Motor neuron (in vitro differentiated cells): ENCODE measurements at regions not wholly inside any gene's neighbourhood (a gene's known extent, or its start where the extent isn't known, plus 50 kb on each side); places are given as distances from the start of the nearest gene placed in this dataset.
A peak's percentile ranks its signal among the peaks of the same experiment; 100 is the strongest.

Experiments used
- ATAC-seq, 8 experiments: fragments of 200-7000 bp; cut with Tn5 transposase; replicated peaks in 6 of 8; 2 replicates each; pipeline ENCODE4 v1.8.0; 2021; ENCODE audit warnings: mild to moderate bottlenecking in 8 of 8, moderate library complexity in 8 of 8
- H3K27ac ChIP-seq, 2 donors: fragments of 250-450 bp; sonication (Bioruptor Pico); 2 replicates each; pipeline ENCODE4 v1.9.0; 2021; ENCODE audit warnings: antibody characterized with exemption in 2 of 2, mild to moderate bottlenecking in 2 of 2, moderate library complexity in 1 of 2
- H3K4me1 ChIP-seq, 2 donors: fragments of 250-450 bp; sonication (Bioruptor Pico); replicated peaks in 1 of 2; 2 replicates each; pipeline ENCODE4 v1.6.1; 2021; ENCODE audit warnings: antibody characterized with exemption in 2 of 2, mild to moderate bottlenecking in 2 of 2, moderate library complexity in 1 of 2
- H3K4me3 ChIP-seq, 5 donors: fragments of 250-450 bp; sonication (Bioruptor Pico); 2 replicates each; pipeline ENCODE4 v1.9.0; 2021; ENCODE audit warnings: antibody characterized with exemption in 5 of 5, mild to moderate bottlenecking in 5 of 5, moderate library complexity in 4 of 5
- WGBS, 10 experiments: fragments of 450-650 bp; shearing (Covaris generic); methylation state at CpG; one replicate each; pipeline ENCODE4 v1.0.0; 2022; 5-methylcytosine and 5-hydroxymethylcytosine counted together
- in situ Hi-C, 9 experiments: fragments of 400-800 bp; cut with MboI; loops; one replicate each; pipeline ENCODE4 v1.15.0; 2021; ENCODE audit warnings: low sequenced_read_pairs in 9 of 9, low pct_unique_long_range_greater_than_20kb in 2 of 9; ENCODE audit not compliant: unreplicated experiment in 9 of 9

DNA sequence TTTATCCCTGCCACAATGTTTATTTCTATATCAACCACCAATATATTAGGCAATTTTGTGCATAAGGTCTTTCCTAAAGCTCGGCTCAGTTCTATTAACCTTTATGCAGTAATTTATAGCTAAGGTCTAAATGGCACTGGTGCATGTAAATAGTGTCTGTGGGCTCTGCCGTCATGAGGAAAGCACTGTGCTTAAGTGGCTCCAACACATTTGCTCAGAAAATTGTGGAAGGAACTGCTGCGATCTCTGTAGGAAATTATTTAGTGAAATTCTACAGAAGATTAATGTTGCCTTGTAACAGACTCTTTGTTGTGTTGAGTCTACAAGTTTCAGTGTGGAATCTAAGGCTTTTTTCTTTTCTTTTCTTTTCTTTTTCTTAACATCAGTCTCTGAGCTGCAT, 54.0 kb upstream of the EGLN3 start:
- Histone ChIP-seq H3K4me3 (no peak overlapping the region), H3K4me1 (peaks cover 2 to 5% of the 10 kb centered on the region in 2 donors), H3K27ac (no peak overlapping the region)
- WGBS, 10 experiments: 13 to 86% (median 60%) methylated on average over 1 to 3 of the region's 3 CpGs; no CpG with 5 or more reads in 1 of the 10 experiments
- peak in 2 of 8 experiments; percentile 43 to 44 for ATAC-seq
- in situ Hi-C loops: no loop called here

DNA sequence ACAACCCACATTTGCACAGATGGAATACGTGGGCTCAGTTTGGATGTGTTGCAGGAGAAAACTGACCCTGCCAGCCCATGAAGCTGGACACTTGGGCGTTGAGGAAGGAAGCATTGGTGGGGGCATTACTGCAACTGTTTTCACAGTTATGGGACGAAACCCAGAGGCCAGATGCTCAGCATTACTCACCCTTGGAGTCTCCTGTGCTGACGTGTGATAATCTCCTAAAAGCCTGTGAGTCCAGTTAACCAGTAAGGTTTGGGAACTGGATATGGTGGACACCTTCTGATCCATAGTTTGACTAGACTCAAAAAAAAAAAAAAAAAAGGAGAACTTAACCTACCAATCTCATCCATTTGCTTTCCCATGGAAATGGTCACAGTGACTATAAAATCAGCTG, 52.8 kb upstream of the EGLN3 start:
- Histone ChIP-seq H3K4me3 (no peak overlapping the region), H3K4me1 (peaks cover 2 to 5% of the 10 kb centered on the region in 2 donors), H3K27ac (no peak overlapping the region)
- in situ Hi-C loops: no loop called here
- no peak for ATAC-seq
- 4 to 71% (median 51%) methylated on average over 1 to 4 of the region's 4 CpGs; no CpG with 5 or more reads in 2 of the 10 experiments for WGBS, 10 experiments

DNA sequence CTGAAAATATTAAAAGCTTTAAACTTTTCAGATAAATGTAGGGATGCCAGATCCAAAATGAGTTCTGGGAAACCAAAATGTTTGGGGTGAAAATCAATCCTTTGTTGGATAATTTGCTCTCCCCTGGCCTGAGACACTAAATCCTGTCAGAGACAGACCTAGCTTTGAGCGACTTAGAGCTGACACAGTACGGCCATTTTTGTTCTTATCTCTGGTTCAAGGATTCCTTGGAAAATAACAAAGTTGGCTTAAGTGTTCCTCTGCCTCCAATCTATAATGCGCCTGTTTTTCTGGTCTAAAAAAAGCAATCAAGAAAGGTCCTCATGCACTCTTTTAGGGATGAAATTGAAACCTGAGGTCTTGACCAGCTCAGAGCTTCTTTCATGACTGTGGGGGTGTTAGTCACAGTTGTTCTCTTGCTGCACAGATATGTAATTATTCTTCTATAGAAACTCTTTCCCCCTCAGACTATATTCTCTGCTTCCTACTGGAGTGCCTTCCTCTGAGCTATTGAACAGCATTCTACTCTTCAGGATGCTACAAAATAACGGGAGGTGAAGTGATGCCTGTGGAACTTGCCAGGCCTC, 52.3 kb upstream of the EGLN3 start:
- H3K27ac ChIP-seq: no peak overlapping the region
- no peak for ATAC-seq
- H3K4me3 ChIP-seq: no peak overlapping the region
- in situ Hi-C loops: no loop called here
- WGBS, 10 experiments: 71 to 100% (median 83%) methylated on average over 1 to 4 of the region's 4 CpGs; no CpG with 5 or more reads in 2 of the 10 experiments
- H3K4me1 ChIP-seq: peaks cover 2 to 5% of the 10 kb centered on the region in 2 donors
